Activated T-cell treated with anti-CD3 and anti-CD28 coated beads, Interleukin-2, amount 50 U/mL, for 4 hours (primary cell): ENCODE measurements at regions not wholly inside any gene's neighbourhood (a gene's known extent, or its start where the extent isn't known, plus 50 kb on each side); places are given as distances from the start of the nearest gene placed in this dataset.

Source experiments
- ATAC-seq, 2 donors: fragments of 200-7000 bp; cut with Tn5 transposase; one replicate each; pipeline ENCODE4 v1.10.0; 2021
- DNase-seq: peaks from one replicate; pipeline ENCODE4 v3.0.0-alpha.2; 2020
- H3K27me3 Mint-ChIP-seq: one replicate; pipeline ENCODE4 v1.8.0; 2021; ENCODE audit warnings: low read depth, mixed read lengths
- H3K36me3 Mint-ChIP-seq: one replicate; pipeline ENCODE4 v1.8.0; 2022; ENCODE audit warnings: mixed read lengths; ENCODE audit not compliant: insufficient read depth
- H3K4me1 Mint-ChIP-seq: one replicate; pipeline ENCODE4 v1.8.0; 2021; ENCODE audit warnings: low read depth, mixed read lengths
- H3K4me3 Mint-ChIP-seq: one replicate; pipeline ENCODE4 v1.8.0; 2021; ENCODE audit warnings: mild to moderate bottlenecking, moderate library complexity, mixed read lengths
- H3K9me3 Mint-ChIP-seq: one replicate; pipeline ENCODE4 v1.8.0; 2021; ENCODE audit warnings: mixed read lengths

GRCh38 chr4:140246216-140246615 is 92.2 kb upstream of the MAML3 start:
- peaks cover 20% of the 10 kb centered on the region for H3K4me1 Mint-ChIP-seq
- no peaks in the 10 kb centered on the region for H3K36me3 Mint-ChIP-seq
- no peaks in the 10 kb centered on the region for H3K9me3 Mint-ChIP-seq
- H3K4me3 Mint-ChIP-seq: no peak overlapping the region
- no peaks in the 10 kb centered on the region for H3K27me3 Mint-ChIP-seq
- no peak for DNase-seq
- no peak for ATAC-seq

- ATAC-seq (no peak), DNase-seq (no peak)
- Mint-ChIP-seq H3K9me3 (no peaks in the 10 kb centered on the region), H3K36me3 (no peaks in the 10 kb centered on the region), H3K27me3 (peaks cover 2% of the 10 kb centered on the region), H3K4me1 (peaks cover 20% of the 10 kb centered on the region), H3K4me3 (no peak overlapping the region)
These were observed 90.3 kb upstream of the MAML3 start for GRCh38 chr4:140244328-140244727.

- peaks cover 2% of the 10 kb centered on the region for H3K27me3 Mint-ChIP-seq
- DNase-seq: no peak
- H3K36me3 Mint-ChIP-seq: no peaks in the 10 kb centered on the region
- H3K9me3 Mint-ChIP-seq: no peaks in the 10 kb centered on the region
- peaks cover 20% of the 10 kb centered on the region for H3K4me1 Mint-ChIP-seq
- peak overlapping the region; percentile 11 for H3K4me3 Mint-ChIP-seq
- ATAC-seq: peak; percentile 65 to 72
These were observed 89.3 kb upstream of the MAML3 start for GRCh38 chr4:140243278-140243753.

DNA sequence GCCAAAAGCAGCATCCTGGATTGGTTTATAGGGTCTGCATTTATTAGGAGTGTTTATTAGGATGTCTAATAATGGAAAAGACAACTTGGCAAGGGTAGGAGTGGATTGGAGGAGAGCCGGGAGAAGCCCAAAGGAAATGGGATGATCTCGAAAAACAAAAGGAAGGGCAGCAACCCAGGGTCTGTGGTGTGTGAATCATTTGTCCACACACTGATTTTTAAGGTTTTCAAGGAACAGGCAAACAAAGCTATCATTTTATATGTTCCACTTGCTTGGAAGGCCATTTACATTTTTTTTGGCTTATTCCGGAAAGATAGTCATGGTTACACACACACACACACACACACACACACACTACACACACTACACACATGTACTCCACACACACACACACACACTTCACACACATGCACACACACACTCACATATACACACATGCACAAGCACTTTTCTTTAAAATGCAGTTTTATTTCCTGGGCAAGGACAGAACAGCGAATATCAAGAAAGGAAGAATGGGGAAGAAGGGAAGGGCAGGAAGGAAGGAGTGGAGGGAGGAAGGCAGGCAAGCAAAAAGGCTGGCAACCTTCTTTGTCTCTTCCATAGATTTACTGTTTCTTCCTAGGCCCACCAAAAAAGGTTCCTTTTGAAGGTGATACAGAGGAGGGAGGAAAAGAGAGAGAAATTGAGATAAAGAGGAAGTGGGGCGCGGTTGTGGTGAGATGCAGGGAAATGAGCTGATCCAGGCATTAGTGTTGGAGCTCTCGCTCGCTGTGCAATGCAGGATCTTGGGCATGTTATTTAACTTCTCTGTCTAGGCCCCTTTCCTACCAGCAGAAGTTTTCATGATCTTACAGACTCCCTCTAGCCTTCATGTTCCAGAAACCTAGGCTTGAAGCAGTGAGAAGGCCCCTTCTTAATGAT is 88.6 kb upstream of the MAML3 start:
- peak overlapping the region; percentile 25 for H3K4me3 Mint-ChIP-seq
- ATAC-seq: peak; percentile 55 to 64
- H3K36me3 Mint-ChIP-seq: no peaks in the 10 kb centered on the region
- peaks cover 5% of the 10 kb centered on the region for H3K27me3 Mint-ChIP-seq
- no peak for DNase-seq
- H3K4me1 Mint-ChIP-seq: peaks cover 20% of the 10 kb centered on the region
- no peaks in the 10 kb centered on the region for H3K9me3 Mint-ChIP-seq

GRCh38 chr4:140240237-140240636 is 86.3 kb upstream of the MAML3 start:
- H3K27me3 Mint-ChIP-seq: peaks cover 5% of the 10 kb centered on the region
- no peak overlapping the region for H3K4me3 Mint-ChIP-seq
- H3K9me3 Mint-ChIP-seq: no peaks in the 10 kb centered on the region
- no peak for ATAC-seq
- no peaks in the 10 kb centered on the region for H3K36me3 Mint-ChIP-seq
- peaks cover 21% of the 10 kb centered on the region for H3K4me1 Mint-ChIP-seq
- no peak for DNase-seq

GRCh38 chr4:140239311-140239710 is 85.3 kb upstream of the MAML3 start:
- ATAC-seq: no peak
- H3K27me3 Mint-ChIP-seq: peaks cover 5% of the 10 kb centered on the region
- no peak overlapping the region for H3K4me3 Mint-ChIP-seq
- no peaks in the 10 kb centered on the region for H3K36me3 Mint-ChIP-seq
- peaks cover 29% of the 10 kb centered on the region for H3K4me1 Mint-ChIP-seq
- no peaks in the 10 kb centered on the region for H3K9me3 Mint-ChIP-seq
- no peak for DNase-seq

DNA sequence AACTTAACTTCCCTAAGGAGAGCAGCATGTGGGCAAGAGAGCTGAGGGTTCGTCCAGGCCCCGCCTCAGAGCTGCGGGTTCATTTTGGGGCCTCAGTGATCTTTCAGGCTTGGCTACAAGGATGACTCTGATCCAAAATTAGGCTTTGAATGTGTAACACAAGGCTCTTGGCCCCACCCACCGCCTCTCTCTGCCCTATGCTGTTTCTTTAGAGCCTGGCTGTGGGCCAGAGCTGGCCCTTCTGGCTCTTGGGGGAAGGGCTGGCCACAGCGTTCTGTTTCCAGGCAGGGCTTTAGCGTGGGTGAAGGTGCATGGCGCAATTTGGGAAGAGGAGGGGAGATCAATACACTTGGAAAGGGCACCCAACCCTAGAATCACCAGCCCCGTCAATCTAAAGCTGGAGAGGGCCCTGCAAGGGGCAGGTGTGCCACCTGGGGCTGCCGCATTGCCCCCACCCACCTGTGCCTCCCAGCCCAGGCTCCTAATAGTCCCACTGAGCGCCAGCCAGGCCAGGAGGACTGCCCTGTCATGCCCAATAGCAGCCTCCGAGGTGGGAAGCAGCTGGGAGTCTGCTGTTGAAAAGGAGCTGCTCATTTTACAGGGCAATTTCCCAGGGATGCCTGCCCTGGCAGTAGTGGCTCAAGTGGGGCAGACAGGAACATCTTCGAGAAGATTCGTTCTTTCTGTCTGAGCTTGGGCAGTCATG is 84.5 kb upstream of the MAML3 start:
- DNase-seq (no peak), ATAC-seq (no peak)
- Mint-ChIP-seq H3K9me3 (no peaks in the 10 kb centered on the region), H3K4me1 (peaks cover 29% of the 10 kb centered on the region), H3K4me3 (no peak overlapping the region), H3K27me3 (peaks cover 5% of the 10 kb centered on the region), H3K36me3 (no peaks in the 10 kb centered on the region)

DNA sequence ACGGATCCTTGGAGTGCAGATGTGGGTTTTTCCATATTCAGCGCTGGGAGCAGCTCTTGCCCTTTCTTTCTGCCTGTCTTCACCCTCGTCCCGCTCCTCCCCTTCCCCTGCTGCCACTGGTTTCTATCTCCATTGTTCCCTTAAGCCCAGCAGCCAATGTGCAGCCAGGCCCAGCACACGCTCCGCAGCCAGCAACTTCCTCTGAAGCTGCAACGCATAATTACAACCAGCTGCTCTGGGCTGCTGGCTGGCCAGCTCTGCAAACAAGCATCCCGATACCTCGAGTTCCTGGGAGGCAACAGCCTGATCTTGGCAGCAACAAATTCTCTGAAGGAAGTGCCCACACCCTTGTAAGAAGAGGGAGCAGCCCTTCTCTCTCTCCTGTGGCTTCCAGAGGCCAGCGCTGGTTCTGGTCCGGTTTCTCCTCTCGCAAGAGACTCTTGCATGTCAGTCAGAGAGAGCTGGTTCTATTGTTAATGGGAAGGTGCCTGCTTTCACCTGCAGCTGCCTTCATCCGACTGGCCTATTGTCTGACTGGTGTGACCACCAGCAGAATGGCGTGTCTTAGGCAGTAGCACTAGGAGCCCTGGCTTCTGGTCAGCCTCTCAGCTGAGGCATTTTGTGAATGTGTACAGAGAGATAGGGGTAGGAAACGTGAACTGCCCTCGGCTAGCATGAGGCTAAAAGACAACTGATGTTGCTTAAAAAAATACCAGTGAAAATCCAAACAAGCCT is 83.8 kb upstream of the MAML3 start:
- no peak for ATAC-seq
- no peak for DNase-seq
- Mint-ChIP-seq H3K9me3 (no peaks in the 10 kb centered on the region), H3K4me3 (no peak overlapping the region), H3K4me1 (peaks cover 21% of the 10 kb centered on the region), H3K36me3 (no peaks in the 10 kb centered on the region), H3K27me3 (peaks cover 5% of the 10 kb centered on the region)

- ATAC-seq: no peak
- Mint-ChIP-seq H3K4me1 (peaks cover 14% of the 10 kb centered on the region), H3K9me3 (no peaks in the 10 kb centered on the region), H3K4me3 (no peak overlapping the region), H3K27me3 (peaks cover 12% of the 10 kb centered on the region), H3K36me3 (no peaks in the 10 kb centered on the region)
- no peak for DNase-seq
These were observed 82.7 kb upstream of the MAML3 start for GRCh38 chr4:140236654-140237169.

DNA sequence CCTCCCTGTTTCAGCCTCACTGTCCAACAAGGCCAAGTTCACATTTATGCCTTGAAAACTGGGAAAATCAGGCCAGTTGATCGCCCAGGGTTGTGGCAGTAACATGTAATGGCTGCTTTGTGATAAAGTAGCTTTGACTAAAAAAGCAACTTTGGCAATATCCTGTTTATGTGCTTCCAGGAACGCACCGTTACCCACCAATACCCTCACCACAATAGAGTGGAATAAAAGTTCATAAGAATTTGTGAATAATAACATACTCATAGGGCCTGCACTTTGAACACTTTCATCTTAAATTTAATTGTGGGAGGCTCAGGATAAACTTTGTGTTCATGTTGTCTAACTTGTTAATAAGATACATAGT is 80.7 kb upstream of the MAML3 start:
- DNase-seq: no peak
- Mint-ChIP-seq H3K4me1 (peaks cover 14% of the 10 kb centered on the region), H3K36me3 (no peaks in the 10 kb centered on the region), H3K9me3 (no peaks in the 10 kb centered on the region), H3K4me3 (peak overlapping the region; percentile 19), H3K27me3 (peaks cover 12% of the 10 kb centered on the region)
- ATAC-seq: peak; percentile 58 to 66

GRCh38 chr4:140233791-140234696 is 80.1 kb upstream of the MAML3 start:
- no peaks in the 10 kb centered on the region for H3K36me3 Mint-ChIP-seq
- H3K9me3 Mint-ChIP-seq: no peaks in the 10 kb centered on the region
- peak; percentile 39 to 64 for ATAC-seq
- H3K4me3 Mint-ChIP-seq: peak overlapping the region; percentile 19
- peaks cover 11% of the 10 kb centered on the region for H3K27me3 Mint-ChIP-seq
- peaks cover 14% of the 10 kb centered on the region for H3K4me1 Mint-ChIP-seq
- DNase-seq: no peak

GRCh38 chr4:140229881-140230280 is 75.9 kb upstream of the MAML3 start:
- no peaks in the 10 kb centered on the region for H3K36me3 Mint-ChIP-seq
- no peak overlapping the region for H3K4me3 Mint-ChIP-seq
- DNase-seq (no peak), ATAC-seq (no peak)
- H3K9me3 Mint-ChIP-seq: no peaks in the 10 kb centered on the region
- H3K4me1 Mint-ChIP-seq: peaks cover 10% of the 10 kb centered on the region
- peaks cover 8% of the 10 kb centered on the region for H3K27me3 Mint-ChIP-seq

- Mint-ChIP-seq H3K4me1 (no peaks in the 10 kb centered on the region), H3K9me3 (no peaks in the 10 kb centered on the region), H3K36me3 (no peaks in the 10 kb centered on the region), H3K4me3 (no peak overlapping the region), H3K27me3 (peaks cover 5% of the 10 kb centered on the region)
- no peak for DNase-seq
- no peak for ATAC-seq
These were observed 73.3 kb upstream of the MAML3 start for GRCh38 chr4:140227286-140227685.
